Calu3 (cell line): ENCODE measurements at regions not wholly inside any gene's neighbourhood (a gene's known extent, or its start where the extent isn't known, plus 50 kb on each side); places are given as distances from the start of the nearest gene placed in this dataset.

ENCODE experiments used
- BruUV-seq: library from RNA; stranded (reverse); fragments of 400-500 nt; replicated peaks from 2 replicates; lab custom pipeline; 2021; lab: Mats Ljungman, UMichigan
- CTCF ChIA-PET: fragments of 300-600 bp; sonication (Branson Sonifier 250); formaldehyde crosslinking; loops from one replicate; lab custom pipeline; 2022; ENCODE audit warnings: antibody characterized with exemption; lab: Charles Lee
- DNase-seq: peaks from one replicate; pipeline ENCODE4 v3.0.0; 2022
- H3K27ac Mint-ChIP-seq: one replicate; pipeline ENCODE4 v1.8.0; 2022; ENCODE audit warnings: mixed read lengths; ENCODE audit not compliant: unreplicated experiment
- H3K27me3 Mint-ChIP-seq: one replicate; pipeline ENCODE4 v1.8.0; 2022; ENCODE audit warnings: mixed read lengths; ENCODE audit not compliant: unreplicated experiment
- H3K36me3 Mint-ChIP-seq: one replicate; pipeline ENCODE4 v1.8.0; 2022; ENCODE audit warnings: mild to moderate bottlenecking, moderate library complexity, mixed read lengths; ENCODE audit not compliant: insufficient read depth, unreplicated experiment
- H3K4me1 Mint-ChIP-seq: one replicate; pipeline ENCODE4 v1.8.0; 2022; ENCODE audit warnings: mild to moderate bottlenecking, low read depth, mixed read lengths; ENCODE audit not compliant: unreplicated experiment
- H3K4me3 Mint-ChIP-seq: one replicate; pipeline ENCODE4 v1.8.0; 2022; ENCODE audit warnings: mild to moderate bottlenecking, low read depth, moderate library complexity, mixed read lengths; ENCODE audit not compliant: unreplicated experiment
- H3K9me3 Mint-ChIP-seq: one replicate; pipeline ENCODE4 v1.8.0; 2022; ENCODE audit warnings: low read depth, mixed read lengths; ENCODE audit not compliant: unreplicated experiment
- intact Hi-C: fragments of 100-400 bp; cut with micrococcal nuclease; formaldehyde crosslinking; loops from one replicate; pipeline ENCODE4 v1.10.0; 2022; ENCODE audit not compliant: unreplicated experiment
- TF ChIP-seq, protein P1 (sequence below): fragments of 200-600 bp; IDR thresholded peaks from one replicate; pipeline ENCODE4 v1.8.0; 2022; ENCODE audit warnings: antibody characterized with exemption; ENCODE audit not compliant: unreplicated experiment

DNA sequence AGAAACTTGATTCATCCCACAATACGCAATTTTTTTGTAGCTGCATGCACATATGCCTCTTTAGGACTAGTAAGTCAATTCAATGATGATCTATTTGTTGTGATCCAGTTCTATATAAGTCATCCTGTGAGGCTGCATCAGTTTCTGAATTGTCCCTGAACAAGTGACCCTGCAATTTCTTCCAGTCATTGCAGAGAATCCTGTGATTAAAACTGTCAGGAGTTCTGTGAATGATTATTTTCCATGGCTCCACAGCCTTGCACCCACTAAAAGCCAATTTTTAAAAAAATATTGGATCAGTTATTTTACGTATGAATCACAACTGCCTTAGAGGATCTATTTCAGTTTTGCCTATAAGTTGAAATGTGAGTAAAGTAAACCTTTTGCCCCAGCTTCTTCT lies 1585.0 kb upstream of the ACVR2A start:
- CTCF ChIA-PET = no interaction called here
- Mint-ChIP-seq H3K9me3 (no peaks in the 10 kb centered on the region), H3K27ac (no peak overlapping the region), H3K4me1 (no peaks in the 10 kb centered on the region), H3K27me3 (no peaks in the 10 kb centered on the region), H3K4me3 (no peak overlapping the region), H3K36me3 (no peaks in the 10 kb centered on the region)
- intact Hi-C loops = no loop called here
- TF ChIP-seq, protein P1, sequence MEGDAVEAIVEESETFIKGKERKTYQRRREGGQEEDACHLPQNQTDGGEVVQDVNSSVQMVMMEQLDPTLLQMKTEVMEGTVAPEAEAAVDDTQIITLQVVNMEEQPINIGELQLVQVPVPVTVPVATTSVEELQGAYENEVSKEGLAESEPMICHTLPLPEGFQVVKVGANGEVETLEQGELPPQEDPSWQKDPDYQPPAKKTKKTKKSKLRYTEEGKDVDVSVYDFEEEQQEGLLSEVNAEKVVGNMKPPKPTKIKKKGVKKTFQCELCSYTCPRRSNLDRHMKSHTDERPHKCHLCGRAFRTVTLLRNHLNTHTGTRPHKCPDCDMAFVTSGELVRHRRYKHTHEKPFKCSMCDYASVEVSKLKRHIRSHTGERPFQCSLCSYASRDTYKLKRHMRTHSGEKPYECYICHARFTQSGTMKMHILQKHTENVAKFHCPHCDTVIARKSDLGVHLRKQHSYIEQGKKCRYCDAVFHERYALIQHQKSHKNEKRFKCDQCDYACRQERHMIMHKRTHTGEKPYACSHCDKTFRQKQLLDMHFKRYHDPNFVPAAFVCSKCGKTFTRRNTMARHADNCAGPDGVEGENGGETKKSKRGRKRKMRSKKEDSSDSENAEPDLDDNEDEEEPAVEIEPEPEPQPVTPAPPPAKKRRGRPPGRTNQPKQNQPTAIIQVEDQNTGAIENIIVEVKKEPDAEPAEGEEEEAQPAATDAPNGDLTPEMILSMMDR = no peak
- BruUV-seq = no TSS peak
- no peak for DNase-seq

DNA sequence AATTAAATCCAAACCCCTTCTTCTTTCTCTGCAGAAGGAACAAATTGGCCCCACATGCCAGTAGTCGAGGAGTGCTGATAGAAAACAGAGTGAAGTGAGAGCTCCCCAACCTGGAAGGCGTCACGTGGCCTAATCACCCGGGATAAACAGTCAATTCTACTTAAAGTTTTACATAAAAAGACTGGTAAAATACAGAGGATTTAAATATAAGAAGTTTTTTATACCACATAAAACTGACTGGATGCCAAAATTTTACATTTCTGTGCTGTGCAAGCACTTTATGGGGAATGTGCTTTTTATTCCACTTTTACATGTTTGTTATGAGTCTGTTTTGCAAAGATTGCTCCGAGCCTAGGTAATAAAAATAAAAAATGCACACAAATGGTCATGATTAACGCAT lies 1586.8 kb upstream of the ACVR2A start:
- Mint-ChIP-seq H3K9me3 (no peaks in the 10 kb centered on the region), H3K27ac (no peak overlapping the region), H3K4me3 (no peak overlapping the region), H3K36me3 (no peaks in the 10 kb centered on the region), H3K4me1 (no peaks in the 10 kb centered on the region), H3K27me3 (no peaks in the 10 kb centered on the region)
- BruUV-seq = no TSS peak
- TF ChIP-seq, protein P1 = no peak
- no peak for DNase-seq
- intact Hi-C loops = no loop called here
- CTCF ChIA-PET = no interaction called here

DNA sequence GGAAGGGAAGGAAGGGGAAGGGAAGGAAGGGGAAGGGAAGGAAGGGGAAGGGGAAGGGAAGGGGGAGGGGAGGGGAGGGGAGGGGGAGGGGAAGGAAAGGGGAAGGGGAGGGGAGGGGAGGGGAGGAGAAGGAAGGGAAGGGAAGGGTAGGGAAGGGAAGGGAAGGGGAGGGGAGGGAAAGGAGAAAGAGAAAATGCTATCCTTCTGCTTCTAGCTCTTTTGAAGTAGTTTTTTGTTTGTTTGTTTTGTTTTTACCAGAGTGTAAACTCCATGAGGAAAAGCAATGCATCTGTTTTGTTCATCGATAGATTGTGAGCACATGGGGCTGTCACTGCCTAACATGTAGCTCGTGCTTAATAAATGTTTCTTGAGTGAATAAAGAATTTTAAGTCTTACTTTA lies 1592.7 kb upstream of the ACVR2A start:
- no peak for DNase-seq
- Mint-ChIP-seq H3K9me3 (no peaks in the 10 kb centered on the region), H3K36me3 (no peaks in the 10 kb centered on the region), H3K27ac (no peak overlapping the region), H3K4me3 (no peak overlapping the region), H3K4me1 (peaks cover 4% of the 10 kb centered on the region), H3K27me3 (no peaks in the 10 kb centered on the region)
- TF ChIP-seq, protein P1 = no peak
- BruUV-seq = no TSS peak
- CTCF ChIA-PET = interaction anchor here (0.6 to 0.8 kb wide), 2 partner anchors 8 to 959 kb away, joined by 4 to 5 read pairs; no protein-coding TSS in a partner anchor
- intact Hi-C loops = no loop called here

DNA sequence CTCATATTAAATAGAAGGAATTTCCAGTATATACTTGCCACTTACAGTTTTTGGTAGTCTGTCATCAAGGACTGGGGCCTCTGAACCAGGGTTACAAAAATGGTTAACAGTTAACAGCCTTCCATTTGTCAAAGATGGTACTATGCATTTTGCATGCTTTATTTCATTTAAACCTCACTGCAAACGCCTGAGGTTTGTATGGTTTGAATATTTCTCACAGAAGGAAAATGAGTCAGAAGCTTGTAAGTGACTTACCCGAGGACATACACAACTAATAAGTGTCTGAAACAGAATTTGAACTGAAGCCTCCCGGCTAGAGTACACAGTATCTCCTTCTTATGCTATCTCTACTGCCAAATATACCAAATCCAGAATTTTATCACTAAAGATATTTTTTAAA lies 1593.5 kb upstream of the ACVR2A start:
- no TSS peak for BruUV-seq
- Mint-ChIP-seq H3K36me3 (no peaks in the 10 kb centered on the region), H3K4me3 (no peak overlapping the region), H3K9me3 (no peaks in the 10 kb centered on the region), H3K27me3 (no peaks in the 10 kb centered on the region), H3K4me1 (peaks cover 12% of the 10 kb centered on the region), H3K27ac (no peak overlapping the region)
- no peak for DNase-seq
- TF ChIP-seq, protein P1 = no peak
- intact Hi-C loops = no loop called here
- CTCF ChIA-PET = interaction anchor here (0.8 kb wide), 1 partner anchor 9 kb away, joined by 4 read pairs; no protein-coding TSS in a partner anchor
